ENCODE measurements at regions not wholly inside any gene's neighbourhood (a gene's known extent, or its start where the extent isn't known, plus 50 kb on each side); places are given as distances from the start of the nearest gene placed in this dataset.

DNA sequence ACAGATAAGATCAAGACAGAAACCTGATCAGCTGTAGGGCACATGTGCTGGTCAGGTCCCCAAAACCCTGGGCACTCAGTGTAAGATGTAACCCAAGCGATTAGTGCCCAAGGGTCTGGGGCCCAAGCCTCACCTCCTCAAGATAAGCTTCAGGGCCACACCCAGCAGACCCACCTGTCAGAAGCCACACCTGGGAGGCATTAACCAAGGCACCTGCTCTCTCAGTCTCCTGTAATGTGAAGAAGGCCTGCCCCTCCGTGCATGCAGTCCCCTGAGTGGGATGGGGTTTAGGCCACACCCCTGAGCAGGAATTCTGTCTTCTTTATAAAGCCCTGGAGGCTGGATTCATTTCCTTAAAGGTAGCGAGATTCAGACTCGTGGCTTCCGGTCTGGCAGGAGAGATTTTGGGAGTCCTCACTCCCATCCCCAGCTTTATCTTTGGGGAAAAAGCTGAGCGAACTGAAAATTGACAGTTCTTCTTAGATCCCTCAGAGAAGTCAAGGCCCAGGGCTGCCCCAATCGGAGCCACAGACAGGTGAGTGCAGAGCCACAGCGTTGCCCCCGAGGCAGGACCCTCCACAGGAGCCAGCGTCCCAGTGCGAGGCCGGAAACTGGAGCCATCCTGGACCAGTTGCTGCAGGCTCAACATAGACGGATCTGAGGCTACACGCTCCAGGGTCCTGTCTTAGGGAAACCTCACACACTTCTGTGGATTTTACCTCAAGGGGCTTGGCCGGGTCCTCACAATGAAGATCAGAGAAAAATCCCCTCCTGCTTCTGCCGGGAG is 357.6 kb upstream of the IRX4 start:
- DNase-seq (no peak), ATAC-seq (no peak)

DNA sequence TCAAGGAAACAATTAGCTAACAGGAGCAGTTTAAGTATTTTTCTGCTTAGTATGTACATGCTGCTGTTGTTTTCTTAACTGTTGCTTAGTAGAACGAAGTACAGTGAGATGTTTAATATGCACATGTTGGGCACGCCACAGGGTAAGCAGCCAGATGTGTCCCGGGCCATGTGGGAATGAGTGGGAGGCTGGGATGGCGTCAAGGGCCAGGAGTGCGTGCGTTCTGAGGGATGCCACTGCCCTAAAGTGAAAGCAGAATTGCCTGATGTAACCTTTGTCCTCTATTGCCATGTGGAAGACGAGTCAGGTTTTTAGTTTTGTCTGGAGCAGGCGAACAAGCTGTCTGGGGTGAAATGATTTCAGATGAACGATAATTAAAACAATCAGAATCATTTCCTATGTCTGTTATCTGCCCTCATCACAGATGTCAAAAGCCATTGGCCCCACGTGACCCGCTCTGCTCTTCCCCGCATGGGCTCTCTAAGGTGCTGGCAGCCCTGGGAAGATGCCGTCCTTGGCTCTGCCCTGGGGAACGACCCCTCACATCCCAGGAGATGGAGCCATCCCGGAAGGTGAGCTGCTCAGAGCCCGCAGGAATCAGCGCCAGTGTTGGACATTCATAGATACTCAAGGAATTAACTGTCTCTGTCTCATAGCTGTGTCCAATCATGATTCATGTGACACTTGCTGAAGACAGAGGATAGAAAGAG is 356.6 kb upstream of the IRX4 start:
- ATAC-seq, result no peak
- no peak for DNase-seq

DNA sequence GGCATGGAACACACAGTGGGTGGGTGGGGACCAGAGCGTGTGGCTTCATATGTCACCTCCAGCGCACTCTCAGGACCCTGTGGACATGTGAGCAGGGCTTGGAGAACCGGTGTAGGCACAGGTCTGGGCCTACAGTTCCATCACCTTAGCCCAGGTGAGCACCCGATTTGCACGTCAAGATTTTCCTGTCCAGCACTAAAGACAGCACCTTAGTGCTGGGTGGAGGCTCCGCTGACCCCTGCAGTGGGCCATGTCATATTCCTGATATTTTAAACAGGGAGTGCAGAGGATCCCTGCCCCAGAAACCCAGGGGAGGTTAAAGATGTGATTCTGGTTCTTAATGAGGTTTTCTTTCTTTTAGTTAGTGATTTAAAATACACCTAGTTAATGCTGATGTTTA is 356.0 kb upstream of the IRX4 start:
- ATAC-seq, result no peak
- no peak for DNase-seq

DNA sequence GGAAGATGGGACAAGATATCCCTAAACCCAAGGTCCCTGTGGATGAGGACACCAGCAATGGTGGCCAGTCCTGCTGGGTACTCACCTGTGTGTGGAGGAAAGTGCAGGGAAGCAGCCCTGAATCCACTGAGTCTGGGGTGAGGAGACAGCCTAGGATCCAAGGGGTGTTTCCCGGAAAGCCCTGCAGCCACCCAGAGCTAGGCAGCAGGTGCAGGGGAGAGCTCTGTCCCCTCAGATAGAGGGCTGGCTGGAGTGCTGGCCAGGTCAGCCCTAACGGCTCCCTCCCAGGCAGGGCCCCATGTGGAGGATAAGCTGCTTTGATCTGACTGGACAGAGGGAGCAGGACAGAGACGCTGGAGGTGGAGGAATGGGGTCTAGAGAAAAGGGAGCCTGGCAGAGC is 344.7 kb upstream of the IRX4 start:
- DNase-seq, result no peak
- ATAC-seq, result no peak

DNA sequence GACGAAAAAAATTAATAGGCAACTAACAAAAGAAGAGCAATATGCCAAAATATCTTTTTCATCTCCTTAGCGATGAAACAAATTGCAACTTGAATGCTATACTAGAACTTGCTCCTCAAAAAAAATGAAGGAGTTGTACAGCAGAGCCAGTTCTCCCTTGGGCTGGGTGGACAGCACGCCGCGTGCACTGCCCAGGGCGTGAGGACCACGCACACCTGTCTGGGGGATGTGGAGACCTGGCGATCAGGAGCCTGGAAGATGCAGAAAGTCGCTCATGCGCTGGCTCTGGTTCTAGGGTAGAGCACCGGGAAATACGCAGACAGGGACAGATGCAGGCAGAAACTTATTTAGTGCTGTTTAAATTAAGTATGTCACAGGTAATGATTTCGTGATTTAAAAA is 342.0 kb upstream of the IRX4 start:
- DNase-seq (no peak), ATAC-seq (no peak)

DNA sequence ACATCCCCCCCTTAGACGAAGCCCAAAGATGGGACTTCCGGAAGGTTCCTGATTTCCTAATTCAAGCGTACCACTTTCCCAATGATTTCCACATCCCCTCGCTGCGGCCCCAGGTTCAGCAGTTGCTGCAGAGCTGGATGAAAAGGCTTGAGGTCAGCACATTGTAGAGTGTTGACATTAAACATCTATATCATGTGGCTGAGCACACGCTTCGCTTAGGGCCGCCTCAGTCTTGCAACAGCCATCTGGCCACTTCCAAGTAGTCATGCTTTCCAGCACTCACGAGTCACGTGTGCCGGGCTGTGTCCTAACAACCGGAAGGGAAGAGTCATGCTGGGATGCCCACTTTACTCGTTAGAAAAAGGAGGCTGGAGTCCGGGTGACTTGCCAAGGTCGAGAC is 340.6 kb upstream of the IRX4 start:
- ATAC-seq (no peak), DNase-seq (no peak)

DNA sequence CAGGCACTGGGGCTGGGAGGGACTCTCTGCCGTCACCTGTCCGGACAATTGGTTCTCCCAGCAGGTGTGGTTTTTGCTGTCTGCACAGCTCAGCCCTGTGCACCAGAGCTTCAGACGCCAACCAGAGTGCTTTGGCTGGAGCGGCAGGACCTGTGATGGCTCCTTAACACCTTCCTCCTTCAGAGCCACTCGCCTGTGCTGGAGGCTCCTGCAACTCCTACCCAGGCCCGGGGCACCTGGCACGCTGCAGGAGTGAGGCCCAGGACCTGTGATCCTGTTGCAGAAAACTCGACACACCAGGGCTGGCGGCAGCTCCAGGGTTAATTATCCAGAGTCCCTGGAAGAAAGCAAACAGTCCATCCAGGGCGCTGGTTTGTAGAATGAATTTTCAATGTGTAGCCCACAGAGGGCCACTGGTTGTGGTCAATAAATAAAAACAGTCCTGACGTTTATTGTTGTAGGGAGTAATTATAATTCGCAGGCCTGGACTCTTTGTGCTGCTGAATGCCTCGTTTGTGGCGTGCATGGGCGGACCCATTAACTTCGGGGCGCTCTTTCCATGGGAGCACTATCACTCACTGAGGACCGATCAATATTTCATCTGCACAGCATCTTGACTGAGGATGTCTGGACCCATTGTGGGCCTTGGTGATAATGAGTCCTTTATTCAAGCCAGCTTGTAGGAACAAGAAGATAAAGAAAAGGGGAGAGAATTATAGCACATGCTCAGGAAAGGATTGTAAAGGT is 339.7 kb upstream of the IRX4 start:
- DNase-seq (no peak), ATAC-seq (no peak)

DNA sequence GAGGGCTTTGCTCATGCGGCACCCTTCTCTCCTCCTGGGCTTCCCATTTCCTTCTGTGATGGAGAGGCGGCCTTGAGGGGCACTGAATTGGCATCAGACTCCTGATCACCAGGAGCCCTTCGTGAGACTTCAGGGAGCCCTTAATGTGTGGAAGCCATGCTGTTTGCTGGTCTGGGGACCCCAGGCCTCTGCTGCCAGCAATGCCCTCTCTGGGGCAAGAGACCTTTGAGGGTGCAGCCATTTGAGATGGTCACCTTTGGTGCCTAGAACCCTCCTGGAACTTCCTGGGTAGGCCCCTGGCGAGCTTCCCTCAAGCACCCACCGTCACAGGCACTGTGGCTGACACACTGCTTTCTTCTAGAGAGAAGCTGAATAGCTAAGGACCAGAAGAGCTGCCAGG is 338.7 kb upstream of the IRX4 start:
- ATAC-seq, result no peak
- DNase-seq, result no peak

DNA sequence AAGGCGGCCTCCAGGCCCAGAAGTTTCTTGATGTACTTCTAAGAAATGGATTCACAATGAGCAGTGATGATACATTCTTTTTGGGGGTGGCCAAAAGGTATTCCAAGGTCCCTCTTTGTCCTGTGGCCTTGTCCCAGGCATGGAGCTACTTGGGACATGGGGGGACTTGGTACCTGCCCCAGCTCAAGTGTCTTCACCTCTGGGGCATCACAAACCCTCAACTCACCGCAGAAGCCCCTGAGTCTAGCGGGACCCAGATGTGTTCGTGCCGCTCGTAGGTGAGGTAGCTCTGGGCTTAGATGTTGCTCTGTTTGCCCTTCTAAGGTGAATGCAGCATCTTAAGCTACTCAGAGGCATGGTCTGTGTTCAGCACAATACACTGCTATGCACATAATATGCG is 338.0 kb upstream of the IRX4 start:
- ATAC-seq (no peak), DNase-seq (no peak)

DNA sequence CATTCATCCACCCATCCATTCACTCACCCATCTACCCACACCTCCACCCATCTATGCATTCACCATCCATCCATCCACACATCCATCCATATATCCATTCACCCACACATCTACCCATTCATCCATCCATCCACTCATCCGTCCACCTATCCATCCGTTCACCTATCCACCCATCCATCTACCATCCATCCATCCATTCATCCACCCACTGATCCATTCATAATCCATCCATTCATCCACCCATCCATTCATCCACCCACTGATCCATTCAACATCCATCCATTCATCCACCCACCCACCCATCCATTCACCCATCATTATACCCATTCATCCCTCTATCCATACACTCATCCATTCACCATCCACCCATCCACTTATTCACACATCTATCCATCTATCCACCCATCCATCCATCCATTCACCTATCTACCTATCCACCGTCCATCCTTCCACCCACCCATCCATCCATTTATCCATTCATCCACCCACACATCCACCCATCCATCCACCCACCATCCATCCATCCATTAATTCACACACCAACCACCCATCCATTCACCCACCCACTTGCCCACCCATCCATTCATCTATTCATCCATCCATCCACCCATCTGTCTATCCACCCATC is 336.5 kb upstream of the IRX4 start:
- ATAC-seq (no peak), DNase-seq (no peak)

DNA sequence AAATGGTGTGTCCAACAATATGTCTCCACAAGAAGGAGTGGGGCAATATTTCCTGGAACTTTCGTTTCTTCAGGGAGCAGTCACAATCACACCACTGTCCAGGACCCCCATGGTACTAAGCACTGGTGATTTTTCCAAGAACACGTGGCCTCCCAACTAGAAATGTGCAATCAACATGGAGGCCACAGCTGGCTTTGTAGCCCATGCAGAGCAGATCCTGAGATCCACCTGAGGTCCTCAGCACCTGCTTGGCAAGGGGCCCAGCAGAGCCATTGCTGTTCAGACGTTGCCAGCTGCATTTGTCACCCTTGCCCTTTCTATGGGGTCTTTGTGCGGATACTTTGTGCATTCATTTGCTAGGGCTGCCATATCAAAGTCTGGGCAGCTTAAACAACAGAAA is 334.5 kb upstream of the IRX4 start:
- no peak for ATAC-seq

DNA sequence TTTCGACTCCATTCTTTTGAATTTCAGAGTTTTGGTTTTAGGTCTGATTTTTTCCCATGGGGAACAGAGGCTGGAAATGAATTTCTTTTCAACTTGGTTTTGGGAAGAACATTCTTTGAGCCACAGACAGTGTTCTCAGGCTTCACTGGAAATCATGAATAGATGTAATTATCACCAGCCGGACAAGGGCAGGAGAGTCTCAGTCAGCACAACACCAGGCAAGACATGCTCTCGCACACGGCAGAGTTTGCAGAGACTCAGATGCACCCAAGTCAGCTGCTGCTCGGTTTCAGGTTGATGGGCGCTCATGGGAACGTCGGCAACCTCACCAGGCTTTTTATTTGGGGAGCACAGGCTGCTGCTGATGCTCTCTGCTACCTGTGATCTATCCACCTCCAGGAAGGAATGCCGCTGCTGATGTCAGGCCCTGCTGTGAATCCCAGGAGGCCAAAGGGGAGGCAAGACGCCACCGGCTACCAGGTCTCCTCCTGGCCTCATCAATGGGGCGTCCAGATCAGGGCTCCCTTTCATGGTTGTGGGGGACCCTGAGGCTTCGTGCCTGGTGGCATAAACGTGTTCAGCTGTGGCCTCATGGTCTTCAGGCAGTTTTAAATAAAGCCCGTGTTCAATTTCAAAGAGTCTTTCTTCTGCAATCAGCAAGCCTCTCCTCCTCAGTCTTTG is 332.3 kb upstream of the IRX4 start:
- ATAC-seq (no peak), DNase-seq (no peak)

More for the DNA sequence above, 334.5 kb upstream of the IRX4 start:
- no peak for DNase-seq

DNA sequence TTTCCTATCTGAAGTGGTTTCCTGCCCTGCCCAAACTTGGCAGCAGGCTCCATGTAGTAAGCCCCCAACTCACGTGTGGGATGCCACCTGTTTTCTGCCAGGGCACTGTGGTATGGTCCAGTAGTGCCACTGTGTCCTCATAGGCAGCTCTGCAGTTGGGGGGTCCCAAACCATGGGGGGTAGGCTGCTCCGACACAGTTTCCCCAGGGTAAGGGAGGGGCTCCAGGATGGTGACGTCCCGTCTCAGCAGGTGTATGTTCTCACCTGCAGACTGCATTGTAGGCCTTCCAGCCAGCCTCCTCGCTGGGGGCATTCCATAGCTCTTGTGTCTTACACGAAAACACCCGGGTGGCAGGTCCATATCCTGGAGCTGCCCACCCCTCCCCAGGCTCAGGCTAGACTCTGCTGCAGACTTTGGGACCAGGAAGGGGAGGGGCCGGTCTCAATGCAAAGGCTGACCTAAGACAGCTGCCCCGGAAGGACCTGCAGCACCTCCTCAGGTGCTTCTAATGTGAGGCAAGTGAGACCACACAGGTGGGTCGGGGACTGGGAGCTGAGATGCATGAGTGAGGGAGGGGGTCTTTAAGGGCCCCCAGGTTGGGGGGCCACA is 330.5 kb upstream of the IRX4 start:
- ATAC-seq (no peak), DNase-seq (no peak)

DNA sequence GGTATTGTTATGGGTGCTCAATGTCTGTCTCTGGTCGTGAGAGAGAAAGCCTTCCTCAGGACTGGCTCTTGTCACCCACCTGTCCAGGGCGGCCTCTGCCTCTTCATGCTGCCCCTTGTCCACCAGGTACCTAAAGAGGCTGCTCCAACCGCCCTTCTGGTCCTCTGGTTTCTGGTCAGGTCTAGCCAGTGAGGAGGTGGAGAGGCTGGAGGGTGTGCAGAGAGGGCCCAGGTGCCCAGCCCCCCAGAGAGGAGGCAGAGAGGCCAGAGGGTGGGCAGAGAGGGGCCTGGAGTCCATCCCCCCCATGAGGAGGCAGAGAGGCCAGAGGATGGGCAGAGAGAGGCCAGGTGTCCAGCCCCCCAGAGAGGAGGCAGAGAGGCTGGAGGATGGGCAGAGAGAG is 329.8 kb upstream of the IRX4 start:
- DNase-seq (no peak), ATAC-seq (no peak)

DNA sequence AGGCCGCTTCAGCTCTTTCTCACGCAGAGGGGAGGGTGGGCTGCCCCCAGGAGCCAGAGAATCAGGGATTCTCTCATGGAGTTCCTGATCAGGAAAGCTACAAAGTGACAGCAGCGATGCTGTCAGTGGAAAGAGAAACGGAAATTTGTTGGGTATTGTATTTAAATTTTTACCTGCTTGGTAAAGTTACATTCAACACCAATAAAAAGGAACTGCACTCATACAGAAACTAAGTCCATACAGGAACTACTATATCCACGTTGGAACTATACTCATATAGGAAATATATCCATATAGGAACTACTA is 325.5 kb upstream of the IRX4 start:
- ATAC-seq (no peak), DNase-seq (no peak)

DNA sequence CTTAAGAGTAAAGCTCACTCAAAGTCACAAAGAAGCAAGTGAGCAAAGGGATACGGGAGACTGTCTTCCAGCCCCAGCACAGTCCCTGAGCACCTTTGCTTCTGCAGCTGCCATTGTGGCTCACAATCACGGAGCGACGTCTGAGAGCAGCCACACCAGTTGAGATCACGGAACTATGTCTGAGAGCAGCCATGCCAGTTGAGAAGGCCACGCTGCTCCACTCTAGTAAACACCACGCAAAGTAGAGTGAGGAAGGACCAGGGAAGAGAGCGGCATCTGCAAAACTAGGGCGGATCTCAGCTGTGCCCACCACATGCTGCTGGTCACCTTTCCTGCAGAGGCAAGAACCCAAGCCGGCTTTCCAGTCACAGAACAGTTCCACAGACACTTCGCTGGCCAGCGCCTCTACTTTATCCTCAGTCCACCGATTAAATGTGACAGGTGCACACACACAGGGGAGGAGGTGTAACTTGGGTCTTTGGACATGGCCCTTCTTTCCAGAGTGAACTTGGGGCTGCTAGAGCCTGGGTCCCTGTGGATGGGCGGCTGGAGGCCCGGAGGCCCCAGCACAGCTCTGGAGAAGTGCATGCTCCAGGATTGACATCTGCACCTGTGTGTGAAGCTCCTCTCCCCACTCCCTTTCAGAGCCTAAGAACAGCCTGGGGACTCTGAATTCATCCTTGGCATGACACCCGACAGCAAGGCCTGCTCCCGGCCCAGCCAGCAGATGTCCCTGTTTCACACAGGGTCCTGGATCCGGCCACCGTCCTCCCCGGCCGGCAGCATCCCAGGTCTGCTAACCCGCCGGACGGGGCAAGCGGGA is 324.9 kb upstream of the IRX4 start:
- DNase-seq (no peak), ATAC-seq (no peak)

DNA sequence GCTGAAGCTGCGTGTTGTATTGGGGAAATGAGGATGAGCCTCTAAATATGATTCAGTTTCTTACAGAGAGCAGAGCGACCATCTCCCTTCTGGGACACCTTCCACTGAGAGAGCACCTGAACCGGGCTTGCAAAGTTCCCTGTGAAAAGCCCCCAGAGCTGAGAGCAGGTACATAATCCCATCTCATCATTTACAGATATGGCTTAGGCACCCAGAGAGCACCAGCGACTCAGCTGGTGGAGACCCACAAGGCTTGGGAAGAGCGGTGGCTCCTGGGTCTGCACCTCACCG is 324.3 kb upstream of the IRX4 start:
- no peak for ATAC-seq

DNA sequence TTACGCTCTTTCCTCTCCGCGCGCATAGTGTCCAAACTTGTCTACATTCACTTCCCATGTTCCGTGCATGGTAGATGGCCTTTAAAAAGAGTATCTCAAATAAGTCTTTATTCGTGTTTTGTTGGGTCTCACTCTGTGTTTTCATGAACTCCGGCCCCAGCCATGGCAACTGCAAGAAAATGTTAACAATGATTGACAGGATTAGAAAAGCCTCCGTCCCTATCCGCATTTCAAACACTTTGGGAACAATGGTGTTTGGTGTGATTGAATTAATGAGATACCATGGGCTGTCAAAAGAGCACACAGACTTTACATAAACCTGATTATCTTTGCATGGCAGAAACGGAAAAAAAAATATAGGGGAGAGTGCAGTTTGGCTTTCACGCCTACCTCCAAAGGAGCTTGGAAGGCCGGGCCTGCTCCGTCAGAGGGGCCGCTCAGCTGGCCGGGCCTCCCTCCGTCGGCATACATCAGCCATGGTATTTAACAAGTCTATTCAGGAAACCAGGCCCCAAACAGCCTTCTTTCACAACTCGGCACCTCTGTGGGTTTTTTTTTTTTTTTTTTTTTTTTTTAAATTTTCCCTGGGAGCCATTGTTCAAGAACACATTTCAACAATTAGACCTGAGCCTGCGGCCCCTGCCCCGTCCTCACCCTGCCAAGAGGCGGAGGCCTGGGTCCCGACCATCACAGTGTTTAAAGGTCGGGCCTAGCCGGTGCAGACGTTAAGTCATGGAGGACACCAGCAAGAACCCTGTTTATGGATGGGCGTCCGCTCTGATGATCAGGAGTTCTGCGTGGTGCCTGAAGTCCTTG is 323.8 kb upstream of the IRX4 start:
- ATAC-seq (no peak), DNase-seq (no peak)

More for the DNA sequence above, 324.3 kb upstream of the IRX4 start:
- DNase-seq, result no peak

DNA sequence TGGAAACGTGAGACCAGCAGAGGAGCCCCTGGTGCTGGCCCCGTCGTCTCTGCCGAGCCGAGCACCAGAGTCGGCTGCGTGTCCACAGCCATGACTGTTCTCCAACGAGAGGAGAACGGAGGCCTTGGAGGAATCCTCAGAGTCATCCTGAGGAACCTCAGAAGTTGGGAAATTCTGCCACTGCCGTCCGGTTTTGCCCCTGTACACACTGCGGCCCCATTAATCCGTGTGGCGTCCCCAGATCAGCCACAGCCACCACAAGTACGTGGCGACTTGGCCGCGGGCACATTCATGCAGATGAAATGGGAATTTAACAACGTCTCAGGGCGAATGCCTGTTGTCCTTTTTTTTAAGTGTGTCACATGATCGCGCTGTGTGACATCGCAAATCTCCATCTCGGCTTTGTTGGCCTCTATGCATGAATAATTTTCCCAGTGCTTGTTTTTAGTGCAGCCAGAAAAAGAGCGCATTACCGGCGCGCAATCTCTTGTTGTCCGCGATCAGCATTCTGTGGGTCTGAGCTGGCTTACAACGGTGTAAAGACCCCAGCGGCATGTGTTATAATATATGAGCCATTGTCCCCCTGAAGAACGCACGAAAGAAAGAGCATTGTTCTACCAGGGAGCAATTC is 323.0 kb upstream of the IRX4 start:
- no peak for ATAC-seq
- no peak for DNase-seq

DNA sequence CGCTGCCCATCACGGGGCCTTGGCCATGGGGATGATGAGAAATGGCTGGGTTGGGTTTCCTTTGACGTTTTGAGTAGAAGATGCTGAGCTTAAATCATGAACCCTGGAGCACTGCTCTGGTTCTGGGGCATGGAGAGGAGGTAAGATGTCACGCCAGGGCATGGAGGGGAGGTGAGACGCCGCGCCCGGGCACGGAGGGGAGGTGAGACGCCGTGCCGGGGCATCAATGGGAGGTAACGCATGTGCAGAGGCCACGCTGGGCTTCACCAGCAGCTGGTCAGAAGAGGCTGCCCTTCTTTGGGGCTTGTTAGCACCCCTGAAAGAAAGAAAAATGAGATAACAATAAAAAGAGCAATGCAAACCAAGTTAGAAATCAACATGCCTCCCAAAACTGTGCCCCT is 322.5 kb upstream of the IRX4 start:
- no peak for ATAC-seq
- no peak for DNase-seq
